Brain microvascular endothelial cell (primary cell): ENCODE measurements at regions not wholly inside any gene's neighbourhood (a gene's known extent, or its start where the extent isn't known, plus 50 kb on each side); places are given as distances from the start of the nearest gene placed in this dataset.

Experiments used
- DNase-seq: peaks from one replicate; pipeline ENCODE4 v3.0.0-alpha.2; 2020
- H3K27ac ChIP-seq: fragments of 250-450 bp; sonication (Bioruptor Pico); 2 replicates; pipeline ENCODE4 v1.5.1; 2020; ENCODE audit warnings: mild to moderate bottlenecking, moderate library complexity
- H3K27me3 ChIP-seq: fragments of 250-450 bp; sonication (Bioruptor Pico); replicated peaks from 2 replicates; pipeline ENCODE4 v1.5.1; 2020; ENCODE audit warnings: mild to moderate bottlenecking
- H3K36me3 ChIP-seq: fragments of 250-450 bp; sonication (Bioruptor Pico); replicated peaks from 2 replicates; pipeline ENCODE4 v1.5.1; 2020; ENCODE audit warnings: mild to moderate bottlenecking
- H3K4me3 ChIP-seq: 2 replicates; pipeline ENCODE4 v1.5.1; 2011; ENCODE audit warnings: low read depth, mild to moderate bottlenecking, control low read depth, low read length, moderate library complexity
- CTCF ChIP-seq: IDR thresholded peaks from 2 replicates; pipeline ENCODE4 v1.5.1; 2011; ENCODE audit warnings: low read depth, mild to moderate bottlenecking, moderate library complexity, low read length, control low read depth, inconsistent platforms; ENCODE audit errors: missing control alignments
- in situ Hi-C: cut with HindIII; loops from 2 replicates; pipeline ENCODE4 v1.10.0; 2017; ENCODE audit warnings: low sequenced_read_pairs, low pct_ligation_motif_present

GRCh38 chr2:207244971-207245925, 79.5 kb upstream of the KLF7 start:
- TF ChIP-seq CTCF: no peak
- Histone ChIP-seq H3K36me3 (no peaks in the 10 kb centered on the region), H3K4me3 (no peak overlapping the region), H3K27ac (no peak overlapping the region), H3K27me3 (no peaks in the 10 kb centered on the region)
- in situ Hi-C loops: no loop called here
- no peak for DNase-seq

GRCh38 chr2:207248702-207249377, 83.1 kb upstream of the KLF7 start:
- Histone ChIP-seq H3K27ac (no peak overlapping the region), H3K36me3 (no peaks in the 10 kb centered on the region), H3K27me3 (no peaks in the 10 kb centered on the region), H3K4me3 (no peak overlapping the region)
- in situ Hi-C loops: no loop called here
- TF ChIP-seq CTCF: no peak
- no peak for DNase-seq

- no peak for DNase-seq
- in situ Hi-C loops: no loop called here
- Histone ChIP-seq H3K27me3 (no peaks in the 10 kb centered on the region), H3K27ac (peak overlapping the region; percentile 26), H3K36me3 (no peaks in the 10 kb centered on the region), H3K4me3 (no peak overlapping the region)
- no peak for TF ChIP-seq CTCF
Measured at GRCh38 chr2:207251022-207251421, 85.3 kb upstream of the KLF7 start.

GRCh38 chr2:207251573-207252192, 85.9 kb upstream of the KLF7 start:
- TF ChIP-seq CTCF: no peak
- Histone ChIP-seq H3K4me3 (no peak overlapping the region), H3K27me3 (no peaks in the 10 kb centered on the region), H3K27ac (peak overlapping the region; percentile 26), H3K36me3 (no peaks in the 10 kb centered on the region)
- DNase-seq: no peak
- in situ Hi-C loops: no loop called here

GRCh38 chr2:207252416-207252815, 86.7 kb upstream of the KLF7 start:
- no peak for DNase-seq
- no peaks in the 10 kb centered on the region for H3K27me3 ChIP-seq
- in situ Hi-C loops: no loop called here
- TF ChIP-seq CTCF: no peak
- H3K36me3 ChIP-seq: no peaks in the 10 kb centered on the region
- H3K4me3 ChIP-seq: no peak overlapping the region
- peak overlapping the region; percentile 26 for H3K27ac ChIP-seq
